ENCODE measurements at regions not wholly inside any gene's neighbourhood (a gene's known extent, or its start where the extent isn't known, plus 50 kb on each side); places are given as distances from the start of the nearest gene placed in this dataset.

GRCh38 chr16:51624080-51624775 lies 473.2 kb upstream of the SALL1 start:
- Histone ChIP-seq H3K9ac (no peak overlapping the region), H3K36me3 (ENCODE audit: control insufficient read depth, insufficient read depth, low read length) (no peaks in the 10 kb centered on the region), H3K9me3 (ENCODE audit: control insufficient read depth, low read length) (no peaks in the 10 kb centered on the region), H3K79me2 (no peaks in the 10 kb centered on the region), H3K4me1 (no peaks in the 10 kb centered on the region), H3K4me2 (ENCODE audit: low read length) (no peak overlapping the region), H2AFZ (no peak overlapping the region), H3K27ac (no peak overlapping the region), H3K27me3 (ENCODE audit: control insufficient read depth, insufficient read depth, low read length) (no peaks in the 10 kb centered on the region), H3K4me3 (ENCODE audit: low read depth, low read length) (no peak overlapping the region)
- TF ChIP-seq CTCF (IDR thresholded peaks at IDR 0.05): no peak

- no peak overlapping the region for H3K4me2 ChIP-seq (ENCODE audit: low read length)
- no peaks in the 10 kb centered on the region for H3K4me1 ChIP-seq
- TF ChIP-seq CTCF (IDR thresholded peaks at IDR 0.05): no peak
- no peaks in the 10 kb centered on the region for H3K36me3 ChIP-seq (ENCODE audit: control insufficient read depth, insufficient read depth, low read length)
- no peaks in the 10 kb centered on the region for H3K79me2 ChIP-seq
- H3K4me3 ChIP-seq (ENCODE audit: low read depth, low read length): no peak overlapping the region
- H3K9me3 ChIP-seq (ENCODE audit: control insufficient read depth, low read length): no peaks in the 10 kb centered on the region
- H3K9ac ChIP-seq: no peak overlapping the region
- no peak overlapping the region for H2AFZ ChIP-seq
- H3K27me3 ChIP-seq (ENCODE audit: control insufficient read depth, insufficient read depth, low read length): no peaks in the 10 kb centered on the region
- no peak overlapping the region for H3K27ac ChIP-seq
Measured at GRCh38 chr16:51621610-51622009, 470.5 kb upstream of the SALL1 start.

GRCh38 chr16:51615141-51615540 lies 464.1 kb upstream of the SALL1 start:
- Histone ChIP-seq H3K79me2 (no peaks in the 10 kb centered on the region), H2AFZ (no peak overlapping the region), H3K36me3 (ENCODE audit: control insufficient read depth, insufficient read depth, low read length) (no peaks in the 10 kb centered on the region), H3K4me1 (no peaks in the 10 kb centered on the region), H3K27ac (no peak overlapping the region), H3K9me3 (ENCODE audit: control insufficient read depth, low read length) (no peaks in the 10 kb centered on the region), H3K9ac (no peak overlapping the region), H3K4me2 (ENCODE audit: low read length) (no peak overlapping the region), H3K27me3 (ENCODE audit: control insufficient read depth, insufficient read depth, low read length) (no peaks in the 10 kb centered on the region), H3K4me3 (ENCODE audit: low read depth, low read length) (no peak overlapping the region)
- no peak for TF ChIP-seq CTCF (IDR thresholded peaks at IDR 0.05)

GRCh38 chr16:51607201-51607651 lies 456.2 kb upstream of the SALL1 start:
- Histone ChIP-seq H3K27me3 (ENCODE audit: control insufficient read depth, insufficient read depth, low read length) (no peaks in the 10 kb centered on the region), H3K9ac (no peak overlapping the region), H2AFZ (no peak overlapping the region), H3K9me3 (ENCODE audit: control insufficient read depth, low read length) (no peaks in the 10 kb centered on the region), H3K4me3 (ENCODE audit: low read depth, low read length) (no peak overlapping the region), H3K4me1 (no peaks in the 10 kb centered on the region), H3K27ac (no peak overlapping the region), H3K79me2 (no peaks in the 10 kb centered on the region), H3K4me2 (ENCODE audit: low read length) (no peak overlapping the region), H3K36me3 (ENCODE audit: control insufficient read depth, insufficient read depth, low read length) (no peaks in the 10 kb centered on the region)
- TF ChIP-seq CTCF (IDR thresholded peaks at IDR 0.05): no peak

- Histone ChIP-seq H3K4me2 (ENCODE audit: low read length) (no peak overlapping the region), H2AFZ (no peak overlapping the region), H3K9ac (no peak overlapping the region), H3K27ac (no peak overlapping the region), H3K79me2 (no peaks in the 10 kb centered on the region), H3K4me3 (ENCODE audit: low read depth, low read length) (no peak overlapping the region), H3K27me3 (ENCODE audit: control insufficient read depth, insufficient read depth, low read length) (no peaks in the 10 kb centered on the region), H3K4me1 (no peaks in the 10 kb centered on the region), H3K9me3 (ENCODE audit: control insufficient read depth, low read length) (no peaks in the 10 kb centered on the region), H3K36me3 (ENCODE audit: control insufficient read depth, insufficient read depth, low read length) (no peaks in the 10 kb centered on the region)
- TF ChIP-seq CTCF (IDR thresholded peaks at IDR 0.05): no peak
Measured at GRCh38 chr16:51596247-51596646, 445.2 kb upstream of the SALL1 start.
